ENCODE measurements at regions not wholly inside any gene's neighbourhood (a gene's known extent, or its start where the extent isn't known, plus 50 kb on each side); places are given as distances from the start of the nearest gene placed in this dataset.
"Not testable (repeated sequence)": the region's sequence is repeated elsewhere in the genome, so short reads cannot be mapped to it uniquely, and the experiment has no call there.

- DNase-seq = no peak
Measured at GRCh38 chr5:40210694-40211093, 469.0 kb upstream of the PTGER4 start.

- no peak for DNase-seq
Measured at GRCh38 chr5:40206030-40206429, 473.7 kb upstream of the PTGER4 start.

- no peak for DNase-seq
Measured at GRCh38 chr5:40204144-40204543, 475.6 kb upstream of the PTGER4 start.

GRCh38 chr5:40202814-40203440, 476.8 kb upstream of the PTGER4 start:
- no peak for DNase-seq

- DNase-seq = no peak
Measured at GRCh38 chr5:40198736-40199135, 481.0 kb upstream of the PTGER4 start.

- not testable (repeated sequence) for DNase-seq
Measured at GRCh38 chr5:40195574-40195973, 484.1 kb upstream of the PTGER4 start.

GRCh38 chr5:40191150-40191549, 488.6 kb upstream of the PTGER4 start:
- no peak for DNase-seq

GRCh38 chr5:40172721-40173120, 507.0 kb upstream of the PTGER4 start:
- DNase-seq = no peak

- no peak for DNase-seq
Measured at GRCh38 chr5:40171971-40172370, 507.7 kb upstream of the PTGER4 start.

- DNase-seq = no peak
Measured at GRCh38 chr5:40167283-40167682, 512.4 kb upstream of the PTGER4 start.

- DNase-seq = no peak
Measured at GRCh38 chr5:40166802-40167201, 512.9 kb upstream of the PTGER4 start.

GRCh38 chr5:40165789-40166728, 513.7 kb upstream of the PTGER4 start:
- DNase-seq = no peak

GRCh38 chr5:40165106-40165788, 514.5 kb upstream of the PTGER4 start:
- DNase-seq = no peak

- no peak for DNase-seq
Measured at GRCh38 chr5:40160435-40160834, 519.3 kb upstream of the PTGER4 start.

GRCh38 chr5:40154194-40154593, 525.5 kb upstream of the PTGER4 start:
- DNase-seq = no peak

- no peak for DNase-seq
Measured at GRCh38 chr5:40150896-40151295, 528.8 kb upstream of the PTGER4 start.

GRCh38 chr5:40141896-40142295, 537.8 kb upstream of the PTGER4 start:
- DNase-seq = no peak

GRCh38 chr5:40141418-40141817, 538.3 kb upstream of the PTGER4 start:
- no peak for DNase-seq

- no peak for DNase-seq
Measured at GRCh38 chr5:40137223-40137622, 542.5 kb upstream of the PTGER4 start.

GRCh38 chr5:40134883-40135520, 544.7 kb upstream of the PTGER4 start:
- DNase-seq = no peak

- no peak for DNase-seq
Measured at GRCh38 chr5:40124367-40124766, 555.3 kb upstream of the PTGER4 start.

- no peak for DNase-seq
Measured at GRCh38 chr5:40121236-40121635, 558.5 kb upstream of the PTGER4 start.

GRCh38 chr5:40112875-40113274, 566.8 kb upstream of the PTGER4 start:
- no peak for DNase-seq
